Mesothelial cell of epicardium (in vitro differentiated cells): ENCODE measurements at regions not wholly inside any gene's neighbourhood (a gene's known extent, or its start where the extent isn't known, plus 50 kb on each side); places are given as distances from the start of the nearest gene placed in this dataset.

Source experiments
- DNase-seq, 2 experiments: peaks; one replicate each; pipeline ENCODE4 v3.0.0; 2021; ENCODE audit warnings: low spot score in 2 of 2; ENCODE audit not compliant: unreplicated experiment in 2 of 2
- H3K27ac Mint-ChIP-seq: 2 replicates; pipeline ENCODE4 v1.8.0; 2021; ENCODE audit warnings: mixed read lengths
- H3K27me3 Mint-ChIP-seq: 2 replicates; pipeline ENCODE4 v1.8.0; 2021; ENCODE audit warnings: low read depth, mixed read lengths
- H3K36me3 Mint-ChIP-seq: 2 replicates; pipeline ENCODE4 v1.8.0; 2021; ENCODE audit warnings: mixed read lengths
- H3K4me1 Mint-ChIP-seq: 2 replicates; pipeline ENCODE4 v1.8.0; 2021; ENCODE audit warnings: mixed read lengths
- H3K4me3 Mint-ChIP-seq: 2 replicates; pipeline ENCODE4 v1.8.0; 2021; ENCODE audit warnings: mild to moderate bottlenecking, moderate library complexity, mixed read lengths
- H3K9me3 Mint-ChIP-seq: 2 replicates; pipeline ENCODE4 v1.8.0; 2021; ENCODE audit warnings: mixed read lengths
- TF ChIP-seq, protein P1 (sequence below): fragments of 200-600 bp; sonication (generic); IDR thresholded peaks from one replicate; pipeline ENCODE4 v1.5.0; 2021; ENCODE audit warnings: antibody characterized with exemption; ENCODE audit not compliant: unreplicated experiment

DNA sequence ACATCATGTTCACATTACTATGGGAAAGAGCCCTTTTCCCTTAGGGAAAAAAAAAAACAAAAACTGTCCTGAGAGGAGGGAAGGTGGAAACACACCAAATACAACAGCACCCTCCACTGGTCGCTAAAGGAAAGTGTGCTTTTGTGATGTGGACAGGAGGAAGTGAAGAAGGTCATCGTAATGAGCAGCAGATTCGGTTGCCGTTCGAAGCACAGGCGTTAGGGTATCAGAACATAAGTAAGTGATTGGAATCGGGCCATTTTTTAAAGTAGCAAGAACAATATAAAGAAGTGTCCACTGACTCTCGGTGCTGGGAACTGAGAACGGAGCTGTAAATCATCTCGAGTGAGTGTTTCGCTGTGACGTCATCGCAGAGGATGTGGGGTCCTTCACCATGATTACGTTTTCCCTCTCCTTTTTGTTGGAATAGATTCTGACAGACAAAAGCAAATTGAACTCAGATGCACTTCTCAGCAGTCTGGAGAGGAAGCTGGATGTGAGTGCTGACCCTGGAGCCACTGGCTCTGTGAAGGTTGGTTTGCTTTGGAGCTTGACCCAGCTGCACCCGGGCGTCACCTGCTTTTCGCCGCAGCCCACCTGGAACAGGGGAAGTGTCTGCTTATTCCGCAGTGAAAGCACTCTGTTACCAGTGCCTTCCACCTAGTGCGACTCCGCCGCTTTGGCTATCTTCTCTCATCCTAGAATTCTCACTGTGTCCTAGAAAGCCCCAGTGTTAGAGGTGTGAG lies 203.6 kb upstream of the GMDS start:
- Mint-ChIP-seq H3K27ac (peak overlapping the region; percentile 3), H3K4me3 (peak overlapping the region; percentile 49), H3K27me3 (peaks cover 8% of the 10 kb centered on the region), H3K36me3 (no peaks in the 10 kb centered on the region), H3K4me1 (peaks cover 33% of the 10 kb centered on the region), H3K9me3 (no peaks in the 10 kb centered on the region)
- DNase-seq: no peak
- TF ChIP-seq, protein P1, sequence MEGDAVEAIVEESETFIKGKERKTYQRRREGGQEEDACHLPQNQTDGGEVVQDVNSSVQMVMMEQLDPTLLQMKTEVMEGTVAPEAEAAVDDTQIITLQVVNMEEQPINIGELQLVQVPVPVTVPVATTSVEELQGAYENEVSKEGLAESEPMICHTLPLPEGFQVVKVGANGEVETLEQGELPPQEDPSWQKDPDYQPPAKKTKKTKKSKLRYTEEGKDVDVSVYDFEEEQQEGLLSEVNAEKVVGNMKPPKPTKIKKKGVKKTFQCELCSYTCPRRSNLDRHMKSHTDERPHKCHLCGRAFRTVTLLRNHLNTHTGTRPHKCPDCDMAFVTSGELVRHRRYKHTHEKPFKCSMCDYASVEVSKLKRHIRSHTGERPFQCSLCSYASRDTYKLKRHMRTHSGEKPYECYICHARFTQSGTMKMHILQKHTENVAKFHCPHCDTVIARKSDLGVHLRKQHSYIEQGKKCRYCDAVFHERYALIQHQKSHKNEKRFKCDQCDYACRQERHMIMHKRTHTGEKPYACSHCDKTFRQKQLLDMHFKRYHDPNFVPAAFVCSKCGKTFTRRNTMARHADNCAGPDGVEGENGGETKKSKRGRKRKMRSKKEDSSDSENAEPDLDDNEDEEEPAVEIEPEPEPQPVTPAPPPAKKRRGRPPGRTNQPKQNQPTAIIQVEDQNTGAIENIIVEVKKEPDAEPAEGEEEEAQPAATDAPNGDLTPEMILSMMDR: peak; percentile 59

DNA sequence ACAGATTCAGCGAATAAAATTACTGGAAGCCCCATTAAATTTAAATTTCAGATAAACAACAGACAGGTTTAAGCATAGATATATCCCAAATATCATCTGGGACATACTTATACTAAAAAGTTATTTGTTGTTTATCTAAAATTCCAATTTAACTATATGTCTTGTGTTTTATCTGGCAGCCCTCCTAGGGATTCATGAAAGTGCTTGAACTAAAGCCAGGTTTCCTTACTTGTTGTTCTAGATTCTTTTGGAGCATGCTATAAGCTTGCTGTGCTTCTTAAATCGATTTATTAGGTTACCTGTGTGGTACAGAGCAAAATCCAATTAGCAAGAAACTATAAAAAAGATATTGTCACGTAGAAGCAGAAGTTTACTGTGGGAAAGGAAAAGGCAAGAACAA lies 202.5 kb upstream of the GMDS start:
- H3K27me3 Mint-ChIP-seq: peaks cover 7% of the 10 kb centered on the region
- H3K27ac Mint-ChIP-seq: peak overlapping the region; percentile 66
- TF ChIP-seq, protein P1: no peak
- no peak for DNase-seq
- H3K36me3 Mint-ChIP-seq: no peaks in the 10 kb centered on the region
- no peak overlapping the region for H3K4me3 Mint-ChIP-seq
- H3K9me3 Mint-ChIP-seq: no peaks in the 10 kb centered on the region
- H3K4me1 Mint-ChIP-seq: peaks cover 38% of the 10 kb centered on the region

GRCh38 chr6:2447318-2447920 lies 202.0 kb upstream of the GMDS start:
- H3K36me3 Mint-ChIP-seq: no peaks in the 10 kb centered on the region
- H3K4me1 Mint-ChIP-seq: peaks cover 41% of the 10 kb centered on the region
- peaks cover 6% of the 10 kb centered on the region for H3K27me3 Mint-ChIP-seq
- no peak overlapping the region for H3K4me3 Mint-ChIP-seq
- DNase-seq: no peak
- no peak overlapping the region for H3K27ac Mint-ChIP-seq
- TF ChIP-seq, protein P1: no peak
- H3K9me3 Mint-ChIP-seq: no peaks in the 10 kb centered on the region

DNA sequence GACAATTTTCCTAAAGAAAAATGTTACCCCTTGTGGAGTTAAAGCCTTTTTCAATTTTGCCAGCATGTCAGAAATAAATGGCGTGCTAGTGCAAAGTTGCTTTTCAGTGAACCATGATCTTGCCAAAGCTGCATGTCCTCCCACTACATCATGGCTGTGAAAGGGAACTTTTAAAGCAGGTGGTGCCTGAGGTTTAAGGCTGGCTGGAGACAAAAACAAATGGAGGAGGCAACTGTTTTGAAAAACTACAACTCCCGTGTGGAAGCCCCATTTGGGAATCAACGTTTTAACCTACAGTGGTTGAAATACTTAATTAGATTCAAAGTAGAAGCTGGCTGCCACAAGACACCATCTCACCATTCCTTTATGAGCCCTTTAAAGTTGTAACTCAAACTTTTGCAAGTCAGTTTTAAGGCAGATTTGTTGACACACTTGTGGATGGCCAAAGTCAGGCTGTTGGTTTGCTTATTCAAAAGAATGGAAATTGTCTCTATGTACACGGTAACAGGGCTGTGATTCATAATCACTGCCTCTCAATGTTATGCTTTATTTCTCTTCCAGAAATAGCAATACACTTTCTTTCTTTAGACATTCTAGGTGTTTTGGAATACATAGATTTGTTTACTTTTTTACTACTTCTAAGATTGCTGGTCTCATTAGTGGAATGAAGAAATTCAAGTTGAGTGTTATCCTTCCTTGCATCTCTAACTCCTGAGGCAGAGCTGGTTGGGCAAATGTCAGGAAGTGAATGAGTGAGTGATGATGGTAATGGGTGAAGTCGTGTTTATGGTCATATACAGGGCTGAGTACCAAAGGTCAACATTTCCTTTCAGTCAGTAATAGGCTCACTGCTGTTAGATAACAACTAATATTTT lies 196.4 kb upstream of the GMDS start:
- no peak overlapping the region for H3K27ac Mint-ChIP-seq
- H3K27me3 Mint-ChIP-seq: peaks cover 2% of the 10 kb centered on the region
- H3K4me1 Mint-ChIP-seq: peaks cover 23% of the 10 kb centered on the region
- H3K9me3 Mint-ChIP-seq: no peaks in the 10 kb centered on the region
- no peak for DNase-seq
- TF ChIP-seq, protein P1: no peak
- no peak overlapping the region for H3K4me3 Mint-ChIP-seq
- no peaks in the 10 kb centered on the region for H3K36me3 Mint-ChIP-seq

GRCh38 chr6:2440516-2440915 lies 195.1 kb upstream of the GMDS start:
- TF ChIP-seq, protein P1: no peak
- H3K4me1 Mint-ChIP-seq: peaks cover 23% of the 10 kb centered on the region
- no peaks in the 10 kb centered on the region for H3K9me3 Mint-ChIP-seq
- H3K36me3 Mint-ChIP-seq: no peaks in the 10 kb centered on the region
- no peak for DNase-seq
- no peak overlapping the region for H3K4me3 Mint-ChIP-seq
- H3K27me3 Mint-ChIP-seq: peaks cover 2% of the 10 kb centered on the region
- H3K27ac Mint-ChIP-seq: no peak overlapping the region
